HEK293T (cell line): ENCODE measurements at regions not wholly inside any gene's neighbourhood (a gene's known extent, or its start where the extent isn't known, plus 50 kb on each side); places are given as distances from the start of the nearest gene placed in this dataset.

ENCODE experiments used
- BHLHE40 ChIP-seq: fragments of 450-650 bp; IDR thresholded peaks from 2 replicates; pipeline ENCODE4 v1.6.1; 2016; ENCODE audit warnings: mild to moderate bottlenecking, moderate library complexity, borderline replicate concordance
- NFRKB ChIP-seq: fragments of 450-650 bp; IDR thresholded peaks from 2 replicates; pipeline ENCODE4 v1.6.1; 2016; ENCODE audit warnings: mild to moderate bottlenecking, moderate library complexity

GRCh38 chr6:2528156-2528555, 222.6 kb downstream of the MYLK4 start:
- TF ChIP-seq NFRKB (no peak), BHLHE40 (no peak)
